ENCODE measurements at regions not wholly inside any gene's neighbourhood (a gene's known extent, or its start where the extent isn't known, plus 50 kb on each side); places are given as distances from the start of the nearest gene placed in this dataset.

- no peak overlapping the region for H3K4me3 ChIP-seq (ENCODE audit: low read depth, low read length)
- DNase-seq (ENCODE audit: low read depth) = no peak
- no peak for TF ChIP-seq CTCF (conservative IDR thresholded peaks at IDR 0.05; ENCODE audit: low read depth, low read length)
These were observed 648.3 kb upstream of the CFAP20DC start for GRCh38 chr3:59698091-59698490.

GRCh38 chr3:59696783-59697182, 647.0 kb upstream of the CFAP20DC start:
- DNase-seq (ENCODE audit: low read depth) = no peak
- no peak for TF ChIP-seq CTCF (conservative IDR thresholded peaks at IDR 0.05; ENCODE audit: low read depth, low read length)
- H3K4me3 ChIP-seq (ENCODE audit: low read depth, low read length) = no peak overlapping the region

- TF ChIP-seq CTCF (conservative IDR thresholded peaks at IDR 0.05; ENCODE audit: low read depth, low read length) = no peak
- DNase-seq (ENCODE audit: low read depth) = no peak
These were observed 646.0 kb upstream of the CFAP20DC start for GRCh38 chr3:59695860-59696259.

GRCh38 chr3:59692117-59692516, 642.3 kb upstream of the CFAP20DC start:
- H3K4me3 ChIP-seq (ENCODE audit: low read depth, low read length) = no peak overlapping the region
- no peak for TF ChIP-seq CTCF (conservative IDR thresholded peaks at IDR 0.05; ENCODE audit: low read depth, low read length)
- DNase-seq (ENCODE audit: low read depth) = no peak

More at GRCh38 chr3:59695860-59696259, 646.0 kb upstream of the CFAP20DC start:
- no peak overlapping the region for H3K4me3 ChIP-seq (ENCODE audit: low read depth, low read length)

- no peak overlapping the region for H3K4me3 ChIP-seq (ENCODE audit: low read depth, low read length)
- DNase-seq (ENCODE audit: low read depth) = no peak
- no peak for TF ChIP-seq CTCF (conservative IDR thresholded peaks at IDR 0.05; ENCODE audit: low read depth, low read length)
These were observed 641.1 kb upstream of the CFAP20DC start for GRCh38 chr3:59690886-59691285.

GRCh38 chr3:59688636-59689035, 638.8 kb upstream of the CFAP20DC start:
- TF ChIP-seq CTCF (conservative IDR thresholded peaks at IDR 0.05; ENCODE audit: low read depth, low read length) = no peak
- DNase-seq (ENCODE audit: low read depth) = no peak

GRCh38 chr3:59685432-59685831, 635.6 kb upstream of the CFAP20DC start:
- DNase-seq (ENCODE audit: low read depth) = no peak
- TF ChIP-seq CTCF (conservative IDR thresholded peaks at IDR 0.05; ENCODE audit: low read depth, low read length) = no peak
- no peak overlapping the region for H3K4me3 ChIP-seq (ENCODE audit: low read depth, low read length)

More at GRCh38 chr3:59688636-59689035, 638.8 kb upstream of the CFAP20DC start:
- H3K4me3 ChIP-seq (ENCODE audit: low read depth, low read length) = no peak overlapping the region

Data from choroid plexus epithelial cell (primary cell).